SU-DHL-6 (cell line): ENCODE measurements at regions not wholly inside any gene's neighbourhood (a gene's known extent, or its start where the extent isn't known, plus 50 kb on each side); places are given as distances from the start of the nearest gene placed in this dataset.

Experiments used
- EZH2phosphoT487 ChIP-seq: fragments of 200-600 bp; sonication (generic), shearing (Covaris generic); conservative IDR thresholded peaks from 2 replicates; pipeline ENCODE4 v1.6.1; 2018; ENCODE audit warnings: mild to moderate bottlenecking, antibody characterized with exemption, low read length, moderate library complexity, mixed read lengths
- TF ChIP-seq, protein P1 (sequence below): fragments of 200-600 bp; sonication (generic); IDR thresholded peaks from one replicate; pipeline ENCODE4 v1.5.1; 2017; ENCODE audit warnings: antibody characterized with exemption, mild to moderate bottlenecking, low read length, moderate library complexity; ENCODE audit not compliant: insufficient read depth, poor library complexity, severe bottlenecking

DNA sequence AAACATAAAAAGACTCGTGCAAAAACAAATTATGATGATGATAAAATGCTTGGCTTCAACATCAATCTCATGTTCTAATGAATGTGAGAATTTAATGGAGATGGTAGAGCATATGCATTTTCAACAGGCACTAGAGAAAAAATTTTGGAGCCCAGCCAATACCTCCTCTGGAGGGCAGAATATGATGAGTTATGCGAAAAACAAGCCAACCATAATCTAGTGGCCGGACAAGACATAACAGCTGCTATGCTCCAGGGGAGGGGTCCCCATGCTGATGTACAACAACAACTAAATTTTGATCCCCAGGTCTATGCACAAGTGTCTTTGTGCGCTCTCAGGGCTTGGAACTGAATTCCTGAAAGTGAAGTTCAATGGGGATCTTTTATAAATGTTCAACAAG is 1197.5 kb downstream of the LRFN5 start:
- TF ChIP-seq, protein P1, sequence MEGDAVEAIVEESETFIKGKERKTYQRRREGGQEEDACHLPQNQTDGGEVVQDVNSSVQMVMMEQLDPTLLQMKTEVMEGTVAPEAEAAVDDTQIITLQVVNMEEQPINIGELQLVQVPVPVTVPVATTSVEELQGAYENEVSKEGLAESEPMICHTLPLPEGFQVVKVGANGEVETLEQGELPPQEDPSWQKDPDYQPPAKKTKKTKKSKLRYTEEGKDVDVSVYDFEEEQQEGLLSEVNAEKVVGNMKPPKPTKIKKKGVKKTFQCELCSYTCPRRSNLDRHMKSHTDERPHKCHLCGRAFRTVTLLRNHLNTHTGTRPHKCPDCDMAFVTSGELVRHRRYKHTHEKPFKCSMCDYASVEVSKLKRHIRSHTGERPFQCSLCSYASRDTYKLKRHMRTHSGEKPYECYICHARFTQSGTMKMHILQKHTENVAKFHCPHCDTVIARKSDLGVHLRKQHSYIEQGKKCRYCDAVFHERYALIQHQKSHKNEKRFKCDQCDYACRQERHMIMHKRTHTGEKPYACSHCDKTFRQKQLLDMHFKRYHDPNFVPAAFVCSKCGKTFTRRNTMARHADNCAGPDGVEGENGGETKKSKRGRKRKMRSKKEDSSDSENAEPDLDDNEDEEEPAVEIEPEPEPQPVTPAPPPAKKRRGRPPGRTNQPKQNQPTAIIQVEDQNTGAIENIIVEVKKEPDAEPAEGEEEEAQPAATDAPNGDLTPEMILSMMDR: no peak
- TF ChIP-seq EZH2phosphoT487: no peak
